GM12874 (cell line): ENCODE measurements at regions not wholly inside any gene's neighbourhood (a gene's known extent, or its start where the extent isn't known, plus 50 kb on each side); places are given as distances from the start of the nearest gene placed in this dataset.

ENCODE experiments used
- CTCF ChIP-seq: IDR thresholded peaks from 2 replicates; pipeline ENCODE4 v1.5.1; 2011; ENCODE audit warnings: low read depth, mild to moderate bottlenecking, control low read depth, low read length, moderate library complexity; ENCODE audit not compliant: insufficient read depth

DNA sequence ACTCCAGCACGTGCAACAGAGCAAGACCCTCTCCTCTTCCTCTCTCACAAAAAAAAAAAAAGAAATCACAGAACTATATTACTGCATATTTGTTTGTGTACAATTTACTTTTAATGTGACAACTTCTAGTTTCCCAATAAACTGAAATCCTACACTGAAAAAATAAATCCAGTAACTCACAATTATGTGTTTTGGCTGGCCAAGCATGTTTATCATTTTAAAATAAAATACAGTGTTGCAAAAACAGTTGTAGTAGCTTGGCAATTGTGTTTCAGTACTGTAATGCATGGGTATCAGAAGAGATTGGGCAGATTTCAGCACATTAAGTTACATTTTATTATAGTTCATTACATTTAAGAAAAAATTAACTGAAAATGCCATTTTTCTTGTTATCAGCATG is 344.9 kb downstream of the ETS1 start:
- TF ChIP-seq CTCF: no peak

DNA sequence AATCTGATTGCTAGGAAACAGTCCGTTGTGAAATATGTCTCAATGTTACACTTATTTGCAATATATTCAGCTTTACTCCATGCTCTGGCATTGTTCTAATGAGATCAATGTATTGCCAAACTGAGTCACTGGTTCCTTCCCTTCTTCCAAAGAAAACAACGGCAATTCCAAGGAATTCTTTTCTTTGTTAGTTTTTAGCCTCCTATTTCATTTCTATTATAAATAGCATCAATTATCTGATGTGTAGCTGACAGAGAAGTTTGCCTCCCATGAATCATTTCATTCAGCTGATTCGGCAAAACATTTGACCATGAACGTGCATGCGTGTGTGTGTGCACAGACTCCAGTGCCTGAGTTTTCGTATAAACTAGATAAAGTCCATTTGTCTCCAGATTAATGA is 346.8 kb downstream of the ETS1 start:
- TF ChIP-seq CTCF: no peak

DNA sequence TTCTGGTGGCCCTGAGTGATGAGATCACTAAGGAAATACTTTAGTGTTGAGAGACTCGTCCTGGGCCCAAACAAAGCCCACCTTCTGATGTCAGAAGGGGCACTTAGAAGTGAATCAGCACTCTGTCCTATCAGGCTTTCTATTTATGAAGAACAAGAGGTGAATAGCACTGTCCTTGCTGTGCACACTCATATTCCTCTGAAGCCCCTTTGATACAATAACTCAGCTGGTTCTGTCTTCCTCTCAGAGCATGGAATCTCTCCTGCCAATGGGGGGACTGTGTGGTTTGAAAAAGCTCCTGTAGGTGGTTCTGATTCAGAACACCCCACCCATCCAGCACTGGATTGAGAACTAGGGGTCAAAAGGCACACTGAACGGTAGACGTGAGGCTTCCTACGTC is 348.1 kb downstream of the ETS1 start:
- no peak for TF ChIP-seq CTCF

DNA sequence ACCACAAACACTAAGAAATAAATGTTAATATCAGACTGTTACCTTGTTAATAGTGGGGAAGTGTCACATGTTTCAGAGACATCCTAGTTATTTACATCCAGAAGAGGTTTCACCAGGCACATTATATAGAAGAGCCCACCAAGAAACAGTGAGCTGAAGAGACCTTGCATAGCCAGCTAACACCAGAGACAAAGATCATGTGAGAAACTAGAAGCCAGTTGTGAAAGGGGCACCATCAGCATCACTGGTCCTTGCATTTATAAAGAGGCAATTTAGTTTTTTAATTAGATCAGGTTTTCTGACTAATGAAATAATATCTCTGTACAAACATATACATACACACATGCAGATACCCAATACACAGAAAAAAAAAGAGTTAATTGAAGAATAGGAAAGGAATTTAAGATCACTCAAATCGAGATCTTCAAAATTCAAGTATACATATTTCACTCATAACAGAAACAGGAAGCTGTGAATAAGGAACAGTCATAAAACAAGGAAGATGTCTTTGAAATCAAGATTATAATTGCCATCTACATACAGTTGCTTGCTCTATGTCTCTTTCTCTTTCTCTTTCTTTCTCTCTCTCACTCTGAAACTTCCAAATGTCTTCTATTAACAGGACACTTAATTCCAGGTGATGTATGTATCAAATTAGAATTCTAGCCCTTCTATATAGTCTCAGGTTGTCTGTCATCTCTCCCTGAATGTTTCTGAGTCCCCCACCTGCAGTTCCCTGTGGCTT is 348.7 kb downstream of the ETS1 start:
- no peak for TF ChIP-seq CTCF

GRCh38 chr11:128236506-128237498 is 350.6 kb downstream of the ETS1 start:
- no peak for TF ChIP-seq CTCF

- TF ChIP-seq CTCF: no peak
These were observed 351.4 kb downstream of the ETS1 start for GRCh38 chr11:128235958-128236357.

GRCh38 chr11:128235426-128235825 is 351.9 kb downstream of the ETS1 start:
- TF ChIP-seq CTCF: no peak
